Mammary epithelial cell (primary cell): ENCODE measurements at regions not wholly inside any gene's neighbourhood (a gene's known extent, or its start where the extent isn't known, plus 50 kb on each side); places are given as distances from the start of the nearest gene placed in this dataset.

Experiments
- CTCF ChIP-seq, 2 donors: IDR thresholded peaks in 1 of 2; conservative IDR thresholded peaks in 1 of 2; 2 replicates each; pipeline ENCODE4 v1.5.1; 2011 to 2012; ENCODE audit warnings: inconsistent platforms in 2 of 2, low read length in 2 of 2, mild to moderate bottlenecking in 2 of 2, control low read depth in 1 of 2, low read depth in 1 of 2; ENCODE audit not compliant: insufficient read depth in 1 of 2; ENCODE audit errors: extremely low read depth in 1 of 2
- EZH2 ChIP-seq: IDR thresholded peaks from 2 replicates; pipeline ENCODE4 v1.6.1; 2012; ENCODE audit warnings: low read length, inconsistent platforms, borderline replicate concordance

DNA sequence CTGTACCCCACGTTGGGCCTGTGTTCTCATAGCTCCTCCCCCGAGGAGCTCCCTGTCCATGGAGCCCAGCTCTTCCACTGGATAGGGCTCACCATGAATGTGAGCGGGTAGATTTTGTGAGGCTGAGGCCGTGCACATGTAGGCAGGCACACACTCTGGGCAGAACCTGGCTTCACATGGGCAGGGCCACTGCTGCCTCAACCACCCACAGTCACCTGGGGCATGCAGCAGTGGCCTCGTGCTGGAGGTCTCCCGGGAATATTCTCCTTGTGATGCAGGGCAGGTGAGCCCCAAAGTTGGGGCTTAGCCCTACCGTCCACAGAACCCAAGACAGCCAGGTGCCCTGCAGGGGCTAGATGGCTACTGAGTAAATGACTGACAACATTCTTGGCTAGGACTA, 116.6 kb downstream of the TMEM130 start:
- no peak for TF ChIP-seq CTCF (conservative IDR thresholded peaks at IDR 0.05 in 1 of 2, IDR thresholded peaks at IDR 0.05 in 1 of 2; ENCODE audit: extremely low read depth in 1 of 2, insufficient read depth in 1 of 2, low read depth in 1 of 2, low read length in 2 of 2)
- TF ChIP-seq EZH2: no peak
